ENCODE measurements at regions not wholly inside any gene's neighbourhood (a gene's known extent, or its start where the extent isn't known, plus 50 kb on each side); places are given as distances from the start of the nearest gene placed in this dataset.

DNA sequence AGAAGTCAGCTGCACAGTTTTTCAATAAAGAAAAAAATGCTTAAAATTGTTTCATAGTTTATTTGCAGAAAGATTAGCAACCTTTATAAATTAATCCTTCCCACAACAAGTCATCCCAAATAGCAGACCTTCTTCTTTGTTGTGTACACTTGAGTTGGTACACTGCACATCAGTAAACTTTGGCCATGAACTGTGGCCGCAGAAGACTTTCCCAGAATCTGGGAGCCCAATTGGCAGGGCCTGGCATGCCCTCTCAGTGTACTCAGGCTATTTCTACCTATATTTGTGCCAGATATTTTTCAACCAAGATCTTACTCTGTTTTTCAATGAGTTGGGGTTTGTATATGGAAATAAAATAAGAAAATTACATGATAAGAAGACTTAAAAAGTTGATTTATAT is 133.1 kb downstream of the DIPK2A start:
- no peaks in the 10 kb centered on the region for H3K4me1 ChIP-seq (ENCODE audit: control insufficient read depth in 1 of 2, insufficient read depth in 2 of 2, low read length in 2 of 2)
- intact Hi-C loops (cut with micrococcal nuclease), result no loop called here
- H3K79me2 ChIP-seq (ENCODE audit: insufficient read depth, low read length), result no peaks in the 10 kb centered on the region
- no peak overlapping the region for H3K4me3 ChIP-seq (replicated peaks in 1 of 3; ENCODE audit: low read depth in 2 of 3, low read length in 3 of 3)
- H4K20me1 ChIP-seq (ENCODE audit: insufficient read depth, low read length), result no peaks in the 10 kb centered on the region
- 100% methylated on average over 1 of the region's 1 CpG for WGBS (ENCODE audit: insufficient coverage)
- H3K4me1 Mint-ChIP-seq, result peaks cover 2% of the 10 kb centered on the region
- H2AFZ ChIP-seq (ENCODE audit: insufficient read depth, low read depth, low read length, poor library complexity, severe bottlenecking), result no peak overlapping the region
- no peaks in the 10 kb centered on the region for H3K36me3 ChIP-seq (replicated peaks in 1 of 2; ENCODE audit: control insufficient read depth in 1 of 2, insufficient read depth in 2 of 2, low read length in 2 of 2)
- no peak overlapping the region for H3K4me2 ChIP-seq (replicated peaks; ENCODE audit: extremely low read depth, low read length, poor library complexity, severe bottlenecking)
- peaks cover 4 to 5% of the 10 kb centered on the region in 2 donors for H3K9me3 ChIP-seq (replicated peaks in 1 of 2; ENCODE audit: control insufficient read depth in 1 of 2, insufficient read depth in 1 of 2, low read length in 2 of 2)
- H3K27ac ChIP-seq (ENCODE audit: low read depth in 1 of 2, low read length in 2 of 2), result no peak overlapping the region
- H3K4me3 Mint-ChIP-seq, result no peak overlapping the region
- no peaks in the 10 kb centered on the region for H3K36me3 Mint-ChIP-seq
- H3K9me3 Mint-ChIP-seq, result peaks cover 1 to 11% (median 6%) of the 10 kb centered on the region in 7 donors
- no peaks in the 10 kb centered on the region for H3K27me3 Mint-ChIP-seq (ENCODE audit: low read depth in 3 of 3)
- H3K27ac Mint-ChIP-seq, result no peak overlapping the region
- H3K27me3 ChIP-seq (ENCODE audit: control insufficient read depth in 2 of 2, insufficient read depth in 2 of 2, low read length in 2 of 2), result no peaks in the 10 kb centered on the region
- no peak overlapping the region for H3K9ac ChIP-seq (ENCODE audit: insufficient read depth, low read length, poor library complexity, severe bottlenecking)
- DNase-seq, result no peak
- TF ChIP-seq, protein P1, sequence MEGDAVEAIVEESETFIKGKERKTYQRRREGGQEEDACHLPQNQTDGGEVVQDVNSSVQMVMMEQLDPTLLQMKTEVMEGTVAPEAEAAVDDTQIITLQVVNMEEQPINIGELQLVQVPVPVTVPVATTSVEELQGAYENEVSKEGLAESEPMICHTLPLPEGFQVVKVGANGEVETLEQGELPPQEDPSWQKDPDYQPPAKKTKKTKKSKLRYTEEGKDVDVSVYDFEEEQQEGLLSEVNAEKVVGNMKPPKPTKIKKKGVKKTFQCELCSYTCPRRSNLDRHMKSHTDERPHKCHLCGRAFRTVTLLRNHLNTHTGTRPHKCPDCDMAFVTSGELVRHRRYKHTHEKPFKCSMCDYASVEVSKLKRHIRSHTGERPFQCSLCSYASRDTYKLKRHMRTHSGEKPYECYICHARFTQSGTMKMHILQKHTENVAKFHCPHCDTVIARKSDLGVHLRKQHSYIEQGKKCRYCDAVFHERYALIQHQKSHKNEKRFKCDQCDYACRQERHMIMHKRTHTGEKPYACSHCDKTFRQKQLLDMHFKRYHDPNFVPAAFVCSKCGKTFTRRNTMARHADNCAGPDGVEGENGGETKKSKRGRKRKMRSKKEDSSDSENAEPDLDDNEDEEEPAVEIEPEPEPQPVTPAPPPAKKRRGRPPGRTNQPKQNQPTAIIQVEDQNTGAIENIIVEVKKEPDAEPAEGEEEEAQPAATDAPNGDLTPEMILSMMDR (IDR thresholded peaks at IDR 0.05), result no peak

DNA sequence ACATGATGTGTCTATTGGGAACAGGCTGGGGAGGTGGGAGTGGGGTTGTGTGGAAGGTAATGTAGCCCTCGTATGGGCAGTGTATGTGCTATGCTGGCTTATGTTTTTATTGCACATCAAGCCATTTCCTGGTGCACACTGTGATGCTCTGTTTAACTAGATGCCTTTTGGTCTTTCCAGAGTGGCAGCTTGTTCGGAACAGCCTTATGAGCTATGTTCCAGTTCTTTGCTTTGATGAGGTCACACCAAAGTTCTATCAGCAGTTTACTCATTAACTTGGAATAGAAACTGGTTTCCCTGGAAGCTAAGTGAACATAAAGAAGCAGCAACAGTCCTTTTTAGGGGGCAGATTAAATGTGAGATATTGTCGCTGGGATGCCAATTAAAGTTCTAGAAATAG is 133.9 kb downstream of the DIPK2A start:
- no peaks in the 10 kb centered on the region for H3K36me3 ChIP-seq (replicated peaks in 1 of 2; ENCODE audit: control insufficient read depth in 1 of 2, insufficient read depth in 2 of 2, low read length in 2 of 2)
- H3K27me3 ChIP-seq (ENCODE audit: control insufficient read depth in 2 of 2, insufficient read depth in 2 of 2, low read length in 2 of 2), result no peaks in the 10 kb centered on the region
- H3K36me3 Mint-ChIP-seq, result no peaks in the 10 kb centered on the region
- H3K4me3 ChIP-seq (replicated peaks in 1 of 3; ENCODE audit: low read depth in 2 of 3, low read length in 3 of 3), result no peak overlapping the region
- H3K27ac Mint-ChIP-seq, result no peak overlapping the region
- 100% methylated on average over 2 of the region's 3 CpGs for WGBS (ENCODE audit: insufficient coverage)
- no peaks in the 10 kb centered on the region for H4K20me1 ChIP-seq (ENCODE audit: insufficient read depth, low read length)
- no peaks in the 10 kb centered on the region for H3K9me3 ChIP-seq (replicated peaks in 1 of 2; ENCODE audit: control insufficient read depth in 1 of 2, insufficient read depth in 1 of 2, low read length in 2 of 2)
- H3K27me3 Mint-ChIP-seq (ENCODE audit: low read depth in 3 of 3), result no peaks in the 10 kb centered on the region
- H3K9me3 Mint-ChIP-seq, result peaks cover 0 to 4% (median 0%) of the 10 kb centered on the region in 7 donors
- H3K79me2 ChIP-seq (ENCODE audit: insufficient read depth, low read length), result no peaks in the 10 kb centered on the region
- intact Hi-C loops (cut with micrococcal nuclease), result no loop called here
- no peak overlapping the region for H3K27ac ChIP-seq (ENCODE audit: low read depth in 1 of 2, low read length in 2 of 2)
- TF ChIP-seq, protein P1 (IDR thresholded peaks at IDR 0.05), result no peak
- no peak overlapping the region for H3K4me3 Mint-ChIP-seq
- peaks cover 5% of the 10 kb centered on the region for H3K4me1 Mint-ChIP-seq
- no peak for DNase-seq
- H3K4me1 ChIP-seq (ENCODE audit: control insufficient read depth in 1 of 2, insufficient read depth in 2 of 2, low read length in 2 of 2), result no peaks in the 10 kb centered on the region
- no peak overlapping the region for H3K4me2 ChIP-seq (replicated peaks; ENCODE audit: extremely low read depth, low read length, poor library complexity, severe bottlenecking)
- H2AFZ ChIP-seq (ENCODE audit: insufficient read depth, low read depth, low read length, poor library complexity, severe bottlenecking), result no peak overlapping the region
- no peak overlapping the region for H3K9ac ChIP-seq (ENCODE audit: insufficient read depth, low read length, poor library complexity, severe bottlenecking)

Measured in CD14-positive monocyte (primary cell).